Fibroblast of lung (primary cell): ENCODE measurements at regions not wholly inside any gene's neighbourhood (a gene's known extent, or its start where the extent isn't known, plus 50 kb on each side); places are given as distances from the start of the nearest gene placed in this dataset.

Experiments
- DNase-seq, 2 donors: peaks; one replicate each; pipeline versions ENCODE4 v3.0.0 to v3.0.0-alpha.2; 2010; ENCODE audit warnings: low read depth in 2 of 2
- H2AFZ ChIP-seq: 2 replicates; pipeline ENCODE4 v1.5.1; 2012; ENCODE audit warnings: low read length, control low read depth, inconsistent platforms
- H3K27ac ChIP-seq: 2 replicates; pipeline ENCODE4 v1.5.1; 2011; ENCODE audit warnings: low read length, control low read depth; ENCODE audit not compliant: insufficient read depth
- H3K27me3 ChIP-seq: 2 replicates; pipeline ENCODE4 v1.5.1; 2011; ENCODE audit warnings: mild to moderate bottlenecking, low read length; ENCODE audit not compliant: control insufficient read depth, insufficient read depth
- H3K36me3 ChIP-seq: 2 replicates; pipeline ENCODE4 v1.5.1; 2011; ENCODE audit warnings: low read length; ENCODE audit not compliant: control insufficient read depth, insufficient read depth
- H3K4me1 ChIP-seq: 2 replicates; pipeline ENCODE4 v1.5.1; 2011; ENCODE audit warnings: low read length; ENCODE audit not compliant: control insufficient read depth, insufficient read depth; ENCODE audit errors: extremely low read depth
- H3K4me2 ChIP-seq: 2 replicates; pipeline ENCODE4 v1.5.1; 2011; ENCODE audit warnings: low read length, control low read depth; ENCODE audit not compliant: insufficient read depth; ENCODE audit errors: extremely low read depth
- H3K4me3 ChIP-seq, 4 experiments: fragments of 200-600 bp in 1 of 4; sonication (generic) in 1 of 4; replicated peaks in 1 of 4; 2 replicates each; pipeline ENCODE4 v1.5.1; 2011 to 2016; ENCODE audit warnings: low read length in 4 of 4, low read depth in 3 of 4, mild to moderate bottlenecking in 3 of 4, control low read depth in 2 of 4, inconsistent platforms in 1 of 4, mixed read lengths in 1 of 4; ENCODE audit not compliant: insufficient read depth in 1 of 4; ENCODE audit errors: control extremely low read depth in 1 of 4
- H3K79me2 ChIP-seq: 2 replicates; pipeline ENCODE4 v1.5.1; 2012; ENCODE audit warnings: mild to moderate bottlenecking, low read length, inconsistent platforms; ENCODE audit not compliant: control insufficient read depth, insufficient read depth
- H3K9ac ChIP-seq: 2 replicates; pipeline ENCODE4 v1.5.1; 2011; ENCODE audit warnings: mild to moderate bottlenecking, low read length, control low read depth; ENCODE audit not compliant: insufficient read depth
- H3K9me3 ChIP-seq: 2 replicates; pipeline ENCODE4 v1.5.1; 2012; ENCODE audit warnings: low read depth, low read length; ENCODE audit not compliant: control insufficient read depth, insufficient read depth
- H4K20me1 ChIP-seq: 2 replicates; pipeline ENCODE4 v1.5.1; 2011; ENCODE audit warnings: low read length; ENCODE audit not compliant: control insufficient read depth, insufficient read depth; ENCODE audit errors: extremely low read depth
- CTCF ChIP-seq, 2 donors: IDR thresholded peaks in 1 of 2; conservative IDR thresholded peaks in 1 of 2; 1 replicate in 1 of 2; 2 replicates in 1 of 2; pipeline ENCODE4 v1.5.1; 2011 to 2012; ENCODE audit warnings: low read length in 2 of 2, control low read depth in 1 of 2, inconsistent platforms in 1 of 2, low read depth in 1 of 2, mild to moderate bottlenecking in 1 of 2
- EZH2 ChIP-seq: IDR thresholded peaks from 2 replicates; pipeline ENCODE4 v1.5.1; 2012; ENCODE audit warnings: low read length, control low read depth, mild to moderate bottlenecking; ENCODE audit errors: missing control alignments

GRCh38 chr10:31136930-31137885 lies 105.5 kb upstream of the ZNF438 start:
- Histone ChIP-seq H3K9ac (no peak overlapping the region), H3K36me3 (no peaks in the 10 kb centered on the region), H2AFZ (peak overlapping the region; percentile 15), H3K79me2 (no peaks in the 10 kb centered on the region), H4K20me1 (no peaks in the 10 kb centered on the region), H3K27ac (peak overlapping the region; percentile 56), H3K4me1 (peaks cover 19% of the 10 kb centered on the region), H3K4me3 (no peak overlapping the region), H3K27me3 (no peaks in the 10 kb centered on the region), H3K4me2 (peak overlapping the region; percentile 33), H3K9me3 (no peaks in the 10 kb centered on the region)
- DNase-seq, result peak; percentile 50 to 75
- TF ChIP-seq CTCF (conservative IDR thresholded peaks at IDR 0.05 in 1 of 2, IDR thresholded peaks at IDR 0.05 in 1 of 2; ENCODE audit: low read depth in 1 of 2, low read length in 2 of 2), result no peak
- no peak for TF ChIP-seq EZH2

GRCh38 chr10:31138026-31138553 lies 106.4 kb upstream of the ZNF438 start:
- Histone ChIP-seq H3K27ac (no peak overlapping the region), H3K27me3 (no peaks in the 10 kb centered on the region), H2AFZ (no peak overlapping the region), H4K20me1 (no peaks in the 10 kb centered on the region), H3K36me3 (no peaks in the 10 kb centered on the region), H3K79me2 (no peaks in the 10 kb centered on the region), H3K9ac (no peak overlapping the region), H3K4me3 (no peak overlapping the region), H3K4me2 (no peak overlapping the region), H3K9me3 (no peaks in the 10 kb centered on the region), H3K4me1 (peaks cover 19% of the 10 kb centered on the region)
- TF ChIP-seq CTCF (conservative IDR thresholded peaks at IDR 0.05 in 1 of 2, IDR thresholded peaks at IDR 0.05 in 1 of 2; ENCODE audit: low read depth in 1 of 2, low read length in 2 of 2) (no peak), EZH2 (no peak)
- DNase-seq, result peak in 1 of 2 donors; percentile 20

- Histone ChIP-seq H3K9ac (no peak overlapping the region), H3K36me3 (no peaks in the 10 kb centered on the region), H3K4me2 (no peak overlapping the region), H2AFZ (no peak overlapping the region), H3K4me1 (peaks cover 10% of the 10 kb centered on the region), H4K20me1 (no peaks in the 10 kb centered on the region), H3K4me3 (no peak overlapping the region), H3K27me3 (no peaks in the 10 kb centered on the region), H3K9me3 (no peaks in the 10 kb centered on the region), H3K27ac (no peak overlapping the region), H3K79me2 (no peaks in the 10 kb centered on the region)
- no peak for DNase-seq
- TF ChIP-seq CTCF (conservative IDR thresholded peaks at IDR 0.05 in 1 of 2, IDR thresholded peaks at IDR 0.05 in 1 of 2; ENCODE audit: low read depth in 1 of 2, low read length in 2 of 2) (no peak), EZH2 (no peak)
Measured at GRCh38 chr10:31139497-31139896, 107.8 kb upstream of the ZNF438 start.
